ENCODE measurements at regions not wholly inside any gene's neighbourhood (a gene's known extent, or its start where the extent isn't known, plus 50 kb on each side); places are given as distances from the start of the nearest gene placed in this dataset.

GRCh38 chr13:112639521-112639920, 50.3 kb upstream of the ATP11A start:
- no peak overlapping the region for H3K4me3 ChIP-seq (ENCODE audit: low read length)
- DNase-seq (ENCODE audit: low read depth): no peak
- TF ChIP-seq CTCF (IDR thresholded peaks at IDR 0.05; ENCODE audit: insufficient read depth, low read depth, low read length, missing control alignments): no peak

- no peak overlapping the region for H3K4me3 ChIP-seq (ENCODE audit: low read length)
- TF ChIP-seq CTCF (IDR thresholded peaks at IDR 0.05; ENCODE audit: insufficient read depth, low read depth, low read length, missing control alignments): no peak
- DNase-seq (ENCODE audit: low read depth): no peak
Measured at GRCh38 chr13:112638919-112639318, 50.9 kb upstream of the ATP11A start.

DNA sequence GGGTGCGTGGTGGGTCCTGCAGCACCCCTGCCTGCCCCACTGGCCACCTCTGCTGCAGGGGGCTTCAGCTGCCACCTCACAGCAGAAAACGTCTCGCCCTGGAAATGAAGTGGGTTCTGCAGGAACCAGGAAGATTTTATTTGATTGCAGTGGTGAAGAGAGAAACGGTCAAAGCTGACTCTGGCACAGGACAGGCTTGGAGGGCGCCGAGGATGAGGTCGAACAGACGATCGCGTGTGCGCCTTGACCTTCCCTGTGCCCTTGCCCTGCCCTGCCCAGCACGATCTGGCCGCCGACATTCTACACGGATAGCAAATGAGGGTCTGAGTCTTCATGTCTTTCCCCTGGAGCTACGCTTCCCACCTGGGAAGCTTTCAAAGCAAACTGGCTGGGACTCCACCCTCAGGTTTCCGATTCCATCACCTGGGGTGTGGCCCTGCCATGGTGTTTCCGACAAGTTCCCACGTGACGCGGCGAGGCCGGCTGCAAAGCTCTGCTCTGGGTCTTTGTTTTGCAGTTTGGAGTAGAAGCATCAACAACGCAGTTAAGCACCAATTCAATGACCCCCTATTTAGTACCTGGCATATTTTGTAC, 50.3 kb upstream of the TUBGCP3 start:
- H3K4me3 ChIP-seq (ENCODE audit: low read length): no peak overlapping the region
- DNase-seq (ENCODE audit: low read depth): peak; percentile 31
- TF ChIP-seq CTCF (IDR thresholded peaks at IDR 0.05; ENCODE audit: insufficient read depth, low read depth, low read length, missing control alignments): no peak

Measured in epithelial cell of esophagus (primary cell).